GM12878 (cell line): ENCODE measurements at regions not wholly inside any gene's neighbourhood (a gene's known extent, or its start where the extent isn't known, plus 50 kb on each side); places are given as distances from the start of the nearest gene placed in this dataset.

ENCODE experiments used
- ATAC-seq: fragments of 200-7000 bp; cut with Tn5 transposase; 3 replicates; pipeline ENCODE4 v1.9.1; 2020; ENCODE audit warnings: mild to moderate bottlenecking, moderate library complexity
- BruUV-seq: library from RNA; stranded (reverse); fragments of 400-500 nt; replicated peaks from 2 replicates; lab custom pipeline; 2021; lab: Mats Ljungman, UMichigan
- CTCF ChIA-PET: fragments of 300-600 bp; sonication (Branson Sonifier 250); formaldehyde crosslinking; extraction: SDS; loops from one replicate; lab custom pipeline; 2021; ENCODE audit warnings: inconsistent platforms; lab: Yijun Ruan, JAX
- POLR2A ChIA-PET: fragments of 350-600 bp; formaldehyde crosslinking; extraction: SDS; loops from one replicate; lab custom pipeline; 2021; ENCODE audit warnings: inconsistent platforms; lab: Charles Lee
- RAD21 ChIA-PET: fragments of 300-600 bp; sonication (Branson Sonifier 250); formaldehyde crosslinking; loops from one replicate; lab custom pipeline; 2023; ENCODE audit warnings: antibody characterized with exemption; ENCODE audit not compliant: unreplicated experiment; lab: Charles Lee
- SMC1A ChIA-PET: fragments of 300-600 bp; sonication (Branson Sonifier 250); formaldehyde crosslinking; loops from one replicate; lab custom pipeline; 2023; ENCODE audit not compliant: unreplicated experiment, uncharacterized antibody; lab: Charles Lee
- DNase-seq: peaks from one replicate; pipeline ENCODE4 v3.0.0-alpha.2; 2011; ENCODE audit warnings: low read depth, low spot score
- FAIRE-seq: peaks from 3 replicates; lab custom pipeline; 2011; peaks lifted over from hg19 to GRCh38; lab: Jason Lieb, UNC
- H2AFZ ChIP-seq: 2 replicates; pipeline ENCODE4 v1.6.0; 2011; ENCODE audit warnings: low read depth, low read length, control low read depth; ENCODE audit not compliant: control insufficient read depth
- H3K27ac ChIP-seq: 2 replicates; pipeline ENCODE4 v1.5.1; 2011; ENCODE audit warnings: control low read depth; ENCODE audit not compliant: control insufficient read depth, insufficient read depth
- H3K27me3 ChIP-seq, 2 experiments: replicated peaks in 1 of 2; 2 replicates each; pipeline versions ENCODE4 v1.6.0 to v1.6.1; 2011; ENCODE audit warnings: low read length in 1 of 2; ENCODE audit not compliant: control insufficient read depth in 2 of 2, insufficient read depth in 2 of 2
- H3K36me3 ChIP-seq, 2 experiments: 2 replicates each; pipeline ENCODE4 v1.5.1; 2011; ENCODE audit warnings: low read length in 1 of 2; ENCODE audit not compliant: control insufficient read depth in 2 of 2, insufficient read depth in 2 of 2
- H3K4me1 ChIP-seq: 2 replicates; pipeline ENCODE4 v1.6.1; 2011; ENCODE audit warnings: mild to moderate bottlenecking, low read length, moderate library complexity, mixed read lengths; ENCODE audit not compliant: control insufficient read depth, insufficient read depth
- H3K4me2 ChIP-seq: 2 replicates; pipeline ENCODE4 v1.6.0; 2011; ENCODE audit warnings: control low read depth; ENCODE audit not compliant: control insufficient read depth, insufficient read depth
- H3K4me3 ChIP-seq: fragments of 200-600 bp; sonication (generic); 2 replicates; pipeline ENCODE4 v1.5.1; 2016
- H3K79me2 ChIP-seq: 2 replicates; pipeline ENCODE4 v1.6.0; 2011; ENCODE audit warnings: low read length; ENCODE audit not compliant: control insufficient read depth, insufficient read depth
- H3K9ac ChIP-seq: 2 replicates; pipeline ENCODE4 v1.8.0; 2011; ENCODE audit warnings: low read length, control low read depth, mixed read lengths; ENCODE audit not compliant: control insufficient read depth, insufficient read depth
- H3K9me3 ChIP-seq: replicated peaks from 3 replicates; pipeline ENCODE4 v1.5.1; 2011; ENCODE audit warnings: mild to moderate bottlenecking, low read length; ENCODE audit not compliant: control insufficient read depth, insufficient read depth
- H4K20me1 ChIP-seq: 2 replicates; pipeline ENCODE4 v1.6.0; 2011; ENCODE audit not compliant: control insufficient read depth, insufficient read depth
- BHLHE40 ChIP-seq, 2 experiments: fragments of 450-650 bp in 1 of 2; IDR thresholded peaks; 2 replicates each; pipeline ENCODE4 v1.6.1; 2011 to 2017; ENCODE audit warnings: low read depth in 2 of 2, borderline replicate concordance in 1 of 2, improper control_type of control experiment in 1 of 2, low read length in 1 of 2, mild to moderate bottlenecking in 1 of 2
- CREM ChIP-seq: IDR thresholded peaks from 2 replicates; pipeline ENCODE4 v1.6.1; 2014; ENCODE audit warnings: antibody characterized with exemption, low read depth
- EP300 ChIP-seq, 2 experiments: fragments of 150-350 bp in 1 of 2; IDR thresholded peaks; 2 replicates each; pipeline ENCODE4 v1.6.1; 2011 to 2012; ENCODE audit warnings: low read depth in 2 of 2, low read length in 2 of 2, borderline replicate concordance in 1 of 2, improper control_type of control experiment in 1 of 2, inconsistent platforms in 1 of 2; ENCODE audit not compliant: control insufficient read depth in 1 of 2
- HCFC1 ChIP-seq: fragments of 150-350 bp; IDR thresholded peaks from 2 replicates; pipeline ENCODE4 v1.6.1; 2014; ENCODE audit warnings: low read length
- IKZF2 ChIP-seq, 2 experiments: fragments of 450-650 bp; IDR thresholded peaks; 2 replicates each; pipeline ENCODE4 v1.6.1; 2017; ENCODE audit warnings: mild to moderate bottlenecking in 2 of 2, moderate library complexity in 2 of 2
- MXI1 ChIP-seq: fragments of 150-350 bp; IDR thresholded peaks from 2 replicates; pipeline ENCODE4 v1.6.1; 2011; ENCODE audit warnings: low read depth, mild to moderate bottlenecking, inconsistent platforms, low read length, improper control_type of control experiment
- MYB ChIP-seq: fragments of 150-350 bp; IDR thresholded peaks from 2 replicates; pipeline ENCODE4 v1.6.1; 2014; ENCODE audit warnings: mild to moderate bottlenecking, low read depth, low read length, borderline replicate concordance
- NKRF ChIP-seq: fragments of 450-650 bp; conservative IDR thresholded peaks from 2 replicates; pipeline ENCODE4 v1.6.1; 2017; ENCODE audit warnings: mild to moderate bottlenecking, moderate library complexity
- POLR2AphosphoS5 ChIP-seq: IDR thresholded peaks from 2 replicates; pipeline ENCODE4 v1.6.1; 2011; ENCODE audit warnings: mild to moderate bottlenecking, low read length, inconsistent platforms
- REST ChIP-seq: IDR thresholded peaks from 2 replicates; pipeline ENCODE4 v1.6.1; 2012; ENCODE audit warnings: mild to moderate bottlenecking, low read depth, low read length
- SMARCA5 ChIP-seq: fragments of 450-650 bp; IDR thresholded peaks from 2 replicates; pipeline ENCODE4 v1.6.1; 2017; ENCODE audit warnings: mild to moderate bottlenecking
- STAT1 ChIP-seq: fragments of 450-650 bp; conservative IDR thresholded peaks from 2 replicates; pipeline ENCODE4 v1.6.1; 2014; ENCODE audit warnings: antibody characterized with exemption, mild to moderate bottlenecking
- WGBS: methylation state at CpG from one replicate; pipeline ENCODE4 v1.1.6; 2016; ENCODE audit warnings: low lambda C conversion rate; ENCODE audit not compliant: insufficient replicate concordance, insufficient coverage; ENCODE audit errors: missing lambda C conversion rate; 5-methylcytosine and 5-hydroxymethylcytosine counted together
- in situ Hi-C: fragments of 300-500 bp; cut with MboI; formaldehyde crosslinking; loops from 9 replicates; pipeline ENCODE4 v1.14.3; 2018; ENCODE audit warnings: mixed read lengths
- intact Hi-C: fragments of 100-400 bp; cut with micrococcal nuclease; formaldehyde crosslinking; loops from one replicate; pipeline ENCODE4 v1.14.2; 2022; ENCODE audit not compliant: unreplicated experiment

- FAIRE-seq (no peak), DNase-seq (no peak), ATAC-seq (no peak)
- Histone ChIP-seq H4K20me1 (no peaks in the 10 kb centered on the region), H3K27me3 (no peaks in the 10 kb centered on the region), H3K79me2 (no peaks in the 10 kb centered on the region), H3K36me3 (no peaks in the 10 kb centered on the region), H3K4me1 (no peaks in the 10 kb centered on the region; the same call in 1 of the 2 replicates), H3K4me2 (no peak overlapping the region), H3K4me3 (no peak overlapping the region), H3K27ac (no peak overlapping the region), H3K9ac (no peak overlapping the region), H3K9me3 (no peaks in the 10 kb centered on the region; the same call in 2 of the 3 replicates), H2AFZ (no peak overlapping the region)
- ChIA-PET CTCF (interaction anchor here (1.6 kb wide), 1 partner anchor 11 kb away, joined by 6 read pairs; no protein-coding TSS in a partner anchor), POLR2A (no interaction called here), RAD21 (no interaction called here), SMC1A (interaction anchor here (1.0 kb wide), 1 partner anchor 12 kb away, joined by 3 read pairs; no protein-coding TSS in a partner anchor)
- intact Hi-C loops = no loop called here
- in situ Hi-C loops = loop anchor here (25.0 kb wide), 1 partner anchor 134 kb away; no protein-coding TSS in a partner anchor
- TF ChIP-seq NKRF (no peak), HCFC1 (no peak), IKZF2 (IDR thresholded peaks at IDR 0.05) (no peak)
- 53% methylated on average over 6 of the region's 6 CpGs for WGBS
- BruUV-seq = no TSS peak
These were observed 131.7 kb upstream of the NDUFV2 start for GRCh38 chr18:8970843-8971242.

GRCh38 chr18:8972116-8972515, 130.4 kb upstream of the NDUFV2 start:
- intact Hi-C loops (no loop called here), in situ Hi-C loops (loop anchor here (25.0 kb wide), 1 partner anchor 135 kb away; no protein-coding TSS in a partner anchor)
- FAIRE-seq (no peak), ATAC-seq (no peak), DNase-seq (no peak)
- CTCF ChIA-PET = no interaction called here
- Histone ChIP-seq H3K36me3 (no peaks in the 10 kb centered on the region), H2AFZ (no peak overlapping the region), H3K79me2 (no peaks in the 10 kb centered on the region), H3K4me2 (no peak overlapping the region), H3K4me1 (no peaks in the 10 kb centered on the region; the same call in 1 of the 2 replicates), H3K27me3 (no peaks in the 10 kb centered on the region), H3K4me3 (no peak overlapping the region), H3K27ac (no peak overlapping the region), H4K20me1 (no peaks in the 10 kb centered on the region), H3K9ac (no peak overlapping the region), H3K9me3 (no peaks in the 10 kb centered on the region; the same call in 2 of the 3 replicates)
- SMC1A ChIA-PET = no interaction called here
- RAD21 ChIA-PET = no interaction called here
- no TSS peak for BruUV-seq
- POLR2A ChIA-PET = no interaction called here
- WGBS = 44% methylated on average over 7 of the region's 7 CpGs
- TF ChIP-seq POLR2AphosphoS5 = no peak
- no peak for TF ChIP-seq REST
- no peak for TF ChIP-seq MYB
- TF ChIP-seq MXI1 = no peak
- no peak for TF ChIP-seq EP300 (IDR thresholded peaks at IDR 0.05; ENCODE audit: borderline replicate concordance in 1 of 2, control insufficient read depth in 1 of 2, low read depth in 2 of 2, low read length in 2 of 2)
- no peak for TF ChIP-seq SMARCA5
- no peak for TF ChIP-seq BHLHE40 (IDR thresholded peaks at IDR 0.05; ENCODE audit: borderline replicate concordance in 1 of 2, low read depth in 2 of 2, low read length in 1 of 2)
- no peak for TF ChIP-seq CREM
- TF ChIP-seq STAT1 = no peak
